22Rv1 (cell line): ENCODE measurements at regions not wholly inside any gene's neighbourhood (a gene's known extent, or its start where the extent isn't known, plus 50 kb on each side); places are given as distances from the start of the nearest gene placed in this dataset.
A peak's percentile ranks its signal among the peaks of the same experiment; 100 is the strongest.

ENCODE experiments used
- H3K27ac ChIP-seq: fragments of 450-650 bp; 2 replicates; pipeline ENCODE4 v1.5.1; 2017
- CTCF ChIP-seq: fragments of 450-650 bp; IDR thresholded peaks from 2 replicates; pipeline ENCODE4 v1.5.1; 2017; ENCODE audit warnings: mild to moderate bottlenecking
- ZFX ChIP-seq: fragments of 450-650 bp; IDR thresholded peaks from 2 replicates; pipeline ENCODE4 v1.6.1; 2017; ENCODE audit warnings: antibody characterized with exemption, borderline replicate concordance

- TF ChIP-seq CTCF (no peak), ZFX (no peak)
- no peak overlapping the region for H3K27ac ChIP-seq
These were observed 495.8 kb upstream of the ADAMTS5 start for GRCh38 chr21:27462726-27463125.

- H3K27ac ChIP-seq: no peak overlapping the region
- TF ChIP-seq ZFX: no peak
- TF ChIP-seq CTCF: no peak
These were observed 487.3 kb upstream of the ADAMTS5 start for GRCh38 chr21:27454234-27454633.

GRCh38 chr21:27451116-27451515 lies 484.2 kb upstream of the ADAMTS5 start:
- TF ChIP-seq ZFX (no peak), CTCF (no peak)
- no peak overlapping the region for H3K27ac ChIP-seq

GRCh38 chr21:27450216-27450615 lies 483.3 kb upstream of the ADAMTS5 start:
- no peak for TF ChIP-seq CTCF
- TF ChIP-seq ZFX: no peak
- no peak overlapping the region for H3K27ac ChIP-seq

GRCh38 chr21:27448960-27449359 lies 482.1 kb upstream of the ADAMTS5 start:
- no peak for TF ChIP-seq CTCF
- TF ChIP-seq ZFX: no peak
- H3K27ac ChIP-seq: no peak overlapping the region

- TF ChIP-seq ZFX: no peak
- H3K27ac ChIP-seq: no peak overlapping the region
These were observed 481.0 kb upstream of the ADAMTS5 start for GRCh38 chr21:27447843-27448242.

GRCh38 chr21:27429710-27430341 lies 462.9 kb upstream of the ADAMTS5 start:
- peak overlapping the region; percentile 28; the same call in 1 of the 2 replicates for H3K27ac ChIP-seq
- TF ChIP-seq ZFX: no peak
- TF ChIP-seq CTCF: no peak

- TF ChIP-seq CTCF (no peak), ZFX (no peak)
- no peak overlapping the region for H3K27ac ChIP-seq
These were observed 459.3 kb upstream of the ADAMTS5 start for GRCh38 chr21:27426196-27426595.
